ENCODE measurements at regions not wholly inside any gene's neighbourhood (a gene's known extent, or its start where the extent isn't known, plus 50 kb on each side); places are given as distances from the start of the nearest gene placed in this dataset.

DNA sequence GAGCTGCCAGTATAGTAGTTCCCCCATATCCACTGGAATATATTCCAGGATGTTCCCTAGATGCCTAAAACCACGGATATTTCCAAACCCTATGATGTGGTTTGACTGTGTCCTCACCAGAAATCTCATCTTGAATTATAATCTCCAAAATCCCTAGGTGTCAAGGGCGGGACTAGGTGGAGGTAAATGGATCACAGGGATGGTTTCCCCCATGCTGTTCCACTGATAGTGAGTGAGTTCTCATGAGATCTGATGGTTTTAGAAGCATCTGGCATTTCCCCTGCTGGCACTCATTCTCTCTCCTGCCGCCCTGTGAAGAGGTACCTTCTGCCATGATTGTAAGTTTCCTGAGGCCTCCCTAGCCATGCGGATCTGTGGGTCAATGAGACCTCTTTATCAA is 168.6 kb downstream of the MAF start (continued):
- TF ChIP-seq, protein P1, sequence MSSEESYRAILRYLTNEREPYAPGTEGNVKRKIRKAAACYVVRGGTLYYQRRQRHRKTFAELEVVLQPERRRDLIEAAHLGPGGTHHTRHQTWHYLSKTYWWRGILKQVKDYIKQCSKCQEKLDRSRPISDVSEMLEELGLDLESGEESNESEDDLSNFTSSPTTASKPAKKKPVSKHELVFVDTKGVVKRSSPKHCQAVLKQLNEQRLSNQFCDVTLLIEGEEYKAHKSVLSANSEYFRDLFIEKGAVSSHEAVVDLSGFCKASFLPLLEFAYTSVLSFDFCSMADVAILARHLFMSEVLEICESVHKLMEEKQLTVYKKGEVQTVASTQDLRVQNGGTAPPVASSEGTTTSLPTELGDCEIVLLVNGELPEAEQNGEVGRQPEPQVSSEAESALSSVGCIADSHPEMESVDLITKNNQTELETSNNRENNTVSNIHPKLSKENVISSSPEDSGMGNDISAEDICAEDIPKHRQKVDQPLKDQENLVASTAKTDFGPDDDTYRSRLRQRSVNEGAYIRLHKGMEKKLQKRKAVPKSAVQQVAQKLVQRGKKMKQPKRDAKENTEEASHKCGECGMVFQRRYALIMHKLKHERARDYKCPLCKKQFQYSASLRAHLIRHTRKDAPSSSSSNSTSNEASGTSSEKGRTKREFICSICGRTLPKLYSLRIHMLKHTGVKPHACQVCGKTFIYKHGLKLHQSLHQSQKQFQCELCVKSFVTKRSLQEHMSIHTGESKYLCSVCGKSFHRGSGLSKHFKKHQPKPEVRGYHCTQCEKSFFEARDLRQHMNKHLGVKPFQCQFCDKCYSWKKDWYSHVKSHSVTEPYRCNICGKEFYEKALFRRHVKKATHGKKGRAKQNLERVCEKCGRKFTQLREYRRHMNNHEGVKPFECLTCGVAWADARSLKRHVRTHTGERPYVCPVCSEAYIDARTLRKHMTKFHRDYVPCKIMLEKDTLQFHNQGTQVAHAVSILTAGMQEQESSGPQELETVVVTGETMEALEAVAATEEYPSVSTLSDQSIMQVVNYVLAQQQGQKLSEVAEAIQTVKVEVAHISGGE (CRISPR knock-in tag; IDR thresholded peaks at IDR 0.05), result no peak
- no peak for TF ChIP-seq ZNF445 (CRISPR knock-in tag; IDR thresholded peaks at IDR 0.05; ENCODE audit: low read depth)
- no peak for TF ChIP-seq JUND (IDR thresholded peaks at IDR 0.05; ENCODE audit: borderline replicate concordance, low read depth, low read length)
- no peak for TF ChIP-seq JUND (tag; IDR thresholded peaks at IDR 0.05; ENCODE audit: borderline replicate concordance, low read depth, low read length)
- TF ChIP-seq CBX3 (IDR thresholded peaks at IDR 0.05; ENCODE audit: borderline replicate concordance in 1 of 2, low read length in 2 of 2), result no peak
- TF ChIP-seq SMAD2 (IDR thresholded peaks at IDR 0.05; ENCODE audit: low read depth, low read length), result no peak
- no peak for TF ChIP-seq ZFP1 (CRISPR knock-in tag; IDR thresholded peaks at IDR 0.05)
- no peak for TF ChIP-seq NUFIP1 (IDR thresholded peaks at IDR 0.05; ENCODE audit: partially characterized antibody)
- TF ChIP-seq, protein P2, sequence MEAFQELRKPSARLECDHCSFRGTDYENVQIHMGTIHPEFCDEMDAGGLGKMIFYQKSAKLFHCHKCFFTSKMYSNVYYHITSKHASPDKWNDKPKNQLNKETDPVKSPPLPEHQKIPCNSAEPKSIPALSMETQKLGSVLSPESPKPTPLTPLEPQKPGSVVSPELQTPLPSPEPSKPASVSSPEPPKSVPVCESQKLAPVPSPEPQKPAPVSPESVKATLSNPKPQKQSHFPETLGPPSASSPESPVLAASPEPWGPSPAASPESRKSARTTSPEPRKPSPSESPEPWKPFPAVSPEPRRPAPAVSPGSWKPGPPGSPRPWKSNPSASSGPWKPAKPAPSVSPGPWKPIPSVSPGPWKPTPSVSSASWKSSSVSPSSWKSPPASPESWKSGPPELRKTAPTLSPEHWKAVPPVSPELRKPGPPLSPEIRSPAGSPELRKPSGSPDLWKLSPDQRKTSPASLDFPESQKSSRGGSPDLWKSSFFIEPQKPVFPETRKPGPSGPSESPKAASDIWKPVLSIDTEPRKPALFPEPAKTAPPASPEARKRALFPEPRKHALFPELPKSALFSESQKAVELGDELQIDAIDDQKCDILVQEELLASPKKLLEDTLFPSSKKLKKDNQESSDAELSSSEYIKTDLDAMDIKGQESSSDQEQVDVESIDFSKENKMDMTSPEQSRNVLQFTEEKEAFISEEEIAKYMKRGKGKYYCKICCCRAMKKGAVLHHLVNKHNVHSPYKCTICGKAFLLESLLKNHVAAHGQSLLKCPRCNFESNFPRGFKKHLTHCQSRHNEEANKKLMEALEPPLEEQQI (IDR thresholded peaks at IDR 0.05), result no peak
- no peak for TF ChIP-seq ZNF3 (CRISPR knock-in tag; IDR thresholded peaks at IDR 0.05)
- no peak for TF ChIP-seq PHF21A (IDR thresholded peaks at IDR 0.05; ENCODE audit: borderline replicate concordance, low read depth)
